PC-9 (cell line): ENCODE measurements at regions not wholly inside any gene's neighbourhood (a gene's known extent, or its start where the extent isn't known, plus 50 kb on each side); places are given as distances from the start of the nearest gene placed in this dataset.

Experiments
- BruUV-seq: library from RNA; stranded (reverse); fragments of 400-500 nt; replicated peaks from 2 replicates; lab custom pipeline; 2021; lab: Mats Ljungman, UMichigan
- CTCF ChIA-PET: fragments of 300-600 bp; sonication (Branson Sonifier 250); formaldehyde crosslinking; loops from one replicate; lab custom pipeline; 2022; ENCODE audit warnings: antibody characterized with exemption; lab: Charles Lee
- POLR2A ChIA-PET: fragments of 300-600 bp; sonication (Branson Sonifier 250); formaldehyde crosslinking; loops from one replicate; lab custom pipeline; 2022; ENCODE audit warnings: antibody characterized with exemption; ENCODE audit not compliant: unreplicated experiment; lab: Charles Lee
- DNase-seq, 2 experiments: peaks; one replicate each; pipeline versions ENCODE4 v3.0.0 to v3.0.0-alpha.2; 2015 to 2022; ENCODE audit warnings: mixed read lengths in 1 of 2
- H2AFZ ChIP-seq: fragments of 200-600 bp; sonication (generic); 2 replicates; pipeline ENCODE4 v1.8.1; 2017; ENCODE audit warnings: antibody characterized with exemption
- H3F3A ChIP-seq: fragments of 200-600 bp; sonication (generic); 2 replicates; pipeline ENCODE4 v1.8.1; 2017; ENCODE audit warnings: antibody characterized with exemption, mild to moderate bottlenecking, low read depth; ENCODE audit not compliant: insufficient read depth
- H3K27ac ChIP-seq: fragments of 200-600 bp; sonication (generic); 2 replicates; pipeline ENCODE4 v1.6.1; 2016; ENCODE audit warnings: mixed run types
- H3K27me3 ChIP-seq: fragments of 200-600 bp; sonication (generic); 2 replicates; pipeline ENCODE4 v1.6.1; 2016; ENCODE audit warnings: low read depth, mixed run types; ENCODE audit not compliant: insufficient read depth
- H3K36me3 ChIP-seq: fragments of 200-600 bp; sonication (generic); 2 replicates; pipeline ENCODE4 v1.6.1; 2016; ENCODE audit warnings: low read depth, mixed run types
- H3K4me1 ChIP-seq: fragments of 200-600 bp; sonication (generic); replicated peaks from 2 replicates; pipeline ENCODE4 v1.6.1; 2016; ENCODE audit warnings: mixed run types; ENCODE audit not compliant: insufficient read depth
- H3K4me2 ChIP-seq: fragments of 200-600 bp; sonication (generic); 2 replicates; pipeline ENCODE4 v1.6.1; 2017; ENCODE audit warnings: mixed run types
- H3K4me3 ChIP-seq: fragments of 200-600 bp; sonication (generic); 2 replicates; pipeline ENCODE4 v1.6.1; 2016; ENCODE audit warnings: mixed run types
- H3K79me2 ChIP-seq: fragments of 200-600 bp; sonication (generic); 2 replicates; pipeline ENCODE4 v1.6.1; 2017; ENCODE audit warnings: low read depth, mixed run types
- H3K9me2 ChIP-seq: fragments of 200-600 bp; sonication (generic); 2 replicates; pipeline ENCODE4 v1.8.1; 2017; ENCODE audit warnings: mild to moderate bottlenecking; ENCODE audit not compliant: insufficient read depth
- H3K9me3 ChIP-seq: fragments of 200-600 bp; sonication (generic); 2 replicates; pipeline ENCODE4 v1.8.1; 2016; ENCODE audit warnings: low read depth; ENCODE audit not compliant: insufficient read depth
- H4K20me1 ChIP-seq: fragments of 200-600 bp; sonication (generic); 2 replicates; pipeline ENCODE4 v1.8.1; 2017; ENCODE audit not compliant: insufficient read depth
- EZH2 ChIP-seq: fragments of 200-600 bp; sonication (generic); IDR thresholded peaks from 2 replicates; pipeline ENCODE4 v1.8.0; 2017; ENCODE audit warnings: antibody characterized with exemption, low read depth
- intact Hi-C: fragments of 100-400 bp; cut with micrococcal nuclease; formaldehyde crosslinking; loops from one replicate; pipeline ENCODE4 v1.10.0; 2022; ENCODE audit not compliant: unreplicated experiment
- TF ChIP-seq, protein P1 (sequence below): fragments of 200-600 bp; sonication (generic); conservative IDR thresholded peaks from 2 replicates; pipeline ENCODE4 v1.6.1; 2017; ENCODE audit warnings: mixed run types, antibody characterized with exemption, mild to moderate bottlenecking, moderate library complexity

GRCh38 chr4:1473718-1474117 lies 67.5 kb upstream of the NKX1-1 start:
- no peaks in the 10 kb centered on the region for H3K4me1 ChIP-seq
- no peak overlapping the region for H3K4me3 ChIP-seq
- CTCF ChIA-PET, result no interaction called here
- no peaks in the 10 kb centered on the region for H3K36me3 ChIP-seq
- POLR2A ChIA-PET, result no interaction called here
- intact Hi-C loops, result no loop called here
- no peak overlapping the region for H3K4me2 ChIP-seq
- no peak overlapping the region for H3K27ac ChIP-seq
- H3F3A ChIP-seq, result no peaks in the 10 kb centered on the region
- no peaks in the 10 kb centered on the region for H4K20me1 ChIP-seq
- no peak for TF ChIP-seq EZH2
- no peaks in the 10 kb centered on the region for H3K79me2 ChIP-seq
- no peak overlapping the region for H2AFZ ChIP-seq
- no TSS peak for BruUV-seq
- no peak for DNase-seq
- H3K27me3 ChIP-seq, result peaks cover 50% of the 10 kb centered on the region
- no peaks in the 10 kb centered on the region for H3K9me3 ChIP-seq
- H3K9me2 ChIP-seq, result no peaks in the 10 kb centered on the region

- no TSS peak for BruUV-seq
Measured at GRCh38 chr4:1472911-1473518, 66.8 kb upstream of the NKX1-1 start.

DNA sequence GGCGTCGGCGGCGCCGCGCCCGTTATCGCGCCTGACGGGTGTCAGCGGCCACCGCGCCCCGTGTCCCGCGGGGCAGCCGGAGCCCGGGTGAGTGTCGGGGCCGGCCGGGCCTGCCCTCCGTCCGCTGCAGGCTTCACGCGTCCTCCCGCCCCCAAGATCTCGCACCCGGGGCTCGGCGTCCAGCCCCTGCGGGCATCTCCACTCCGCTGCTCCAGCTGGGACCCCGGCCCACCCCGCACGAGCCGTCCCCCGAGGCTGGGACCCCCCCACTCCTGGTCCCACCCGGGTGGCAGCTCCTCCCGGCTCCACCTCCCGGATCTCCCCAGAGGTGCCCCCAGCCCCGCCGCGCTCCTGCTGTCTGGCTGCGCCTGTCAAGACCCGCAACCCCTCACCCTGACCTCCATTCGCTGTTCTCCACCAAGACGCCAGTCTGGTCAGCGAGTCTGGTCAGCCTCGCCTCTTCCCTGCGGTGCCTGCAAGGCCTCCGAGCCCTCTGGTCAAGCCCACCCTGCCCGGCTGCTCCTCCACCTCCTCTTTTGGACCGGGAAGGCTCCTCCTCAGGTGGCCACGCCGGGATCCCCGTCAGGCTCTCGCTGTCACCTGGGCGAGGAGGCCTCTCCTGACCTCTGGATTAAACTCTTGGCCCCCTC lies 66.0 kb upstream of the NKX1-1 start:
- Histone ChIP-seq H3K79me2 (no peaks in the 10 kb centered on the region), H4K20me1 (no peaks in the 10 kb centered on the region), H3K4me1 (no peaks in the 10 kb centered on the region), H3K27ac (no peak overlapping the region), H3K4me3 (no peak overlapping the region), H3K9me3 (no peaks in the 10 kb centered on the region), H3K27me3 (peaks cover 42% of the 10 kb centered on the region), H3K4me2 (no peak overlapping the region), H3K9me2 (no peaks in the 10 kb centered on the region), H2AFZ (no peak overlapping the region), H3F3A (no peaks in the 10 kb centered on the region), H3K36me3 (no peaks in the 10 kb centered on the region)
- intact Hi-C loops, result no loop called here
- POLR2A ChIA-PET, result no interaction called here
- CTCF ChIA-PET, result no interaction called here
- BruUV-seq, result no TSS peak
- DNase-seq, result no peak
- TF ChIP-seq, protein P1, sequence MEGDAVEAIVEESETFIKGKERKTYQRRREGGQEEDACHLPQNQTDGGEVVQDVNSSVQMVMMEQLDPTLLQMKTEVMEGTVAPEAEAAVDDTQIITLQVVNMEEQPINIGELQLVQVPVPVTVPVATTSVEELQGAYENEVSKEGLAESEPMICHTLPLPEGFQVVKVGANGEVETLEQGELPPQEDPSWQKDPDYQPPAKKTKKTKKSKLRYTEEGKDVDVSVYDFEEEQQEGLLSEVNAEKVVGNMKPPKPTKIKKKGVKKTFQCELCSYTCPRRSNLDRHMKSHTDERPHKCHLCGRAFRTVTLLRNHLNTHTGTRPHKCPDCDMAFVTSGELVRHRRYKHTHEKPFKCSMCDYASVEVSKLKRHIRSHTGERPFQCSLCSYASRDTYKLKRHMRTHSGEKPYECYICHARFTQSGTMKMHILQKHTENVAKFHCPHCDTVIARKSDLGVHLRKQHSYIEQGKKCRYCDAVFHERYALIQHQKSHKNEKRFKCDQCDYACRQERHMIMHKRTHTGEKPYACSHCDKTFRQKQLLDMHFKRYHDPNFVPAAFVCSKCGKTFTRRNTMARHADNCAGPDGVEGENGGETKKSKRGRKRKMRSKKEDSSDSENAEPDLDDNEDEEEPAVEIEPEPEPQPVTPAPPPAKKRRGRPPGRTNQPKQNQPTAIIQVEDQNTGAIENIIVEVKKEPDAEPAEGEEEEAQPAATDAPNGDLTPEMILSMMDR, result no peak
- TF ChIP-seq EZH2, result no peak

More at GRCh38 chr4:1472911-1473518, 66.8 kb upstream of the NKX1-1 start:
- intact Hi-C loops, result no loop called here
- H3K9me2 ChIP-seq, result no peaks in the 10 kb centered on the region
- H3K9me3 ChIP-seq, result no peaks in the 10 kb centered on the region
- no peak overlapping the region for H2AFZ ChIP-seq
- H3F3A ChIP-seq, result no peaks in the 10 kb centered on the region
- ChIA-PET POLR2A (no interaction called here), CTCF (no interaction called here)
- H3K27ac ChIP-seq, result no peak overlapping the region
- no peaks in the 10 kb centered on the region for H3K79me2 ChIP-seq
- peaks cover 46% of the 10 kb centered on the region for H3K27me3 ChIP-seq
- H3K4me2 ChIP-seq, result no peak overlapping the region
- H3K4me1 ChIP-seq, result no peaks in the 10 kb centered on the region
- H4K20me1 ChIP-seq, result no peaks in the 10 kb centered on the region
- TF ChIP-seq, protein P1, result no peak
- TF ChIP-seq EZH2, result no peak
- no peak for DNase-seq
- no peak overlapping the region for H3K4me3 ChIP-seq
- no peaks in the 10 kb centered on the region for H3K36me3 ChIP-seq
